ENCODE measurements at regions not wholly inside any gene's neighbourhood (a gene's known extent, or its start where the extent isn't known, plus 50 kb on each side); places are given as distances from the start of the nearest gene placed in this dataset.

DNA sequence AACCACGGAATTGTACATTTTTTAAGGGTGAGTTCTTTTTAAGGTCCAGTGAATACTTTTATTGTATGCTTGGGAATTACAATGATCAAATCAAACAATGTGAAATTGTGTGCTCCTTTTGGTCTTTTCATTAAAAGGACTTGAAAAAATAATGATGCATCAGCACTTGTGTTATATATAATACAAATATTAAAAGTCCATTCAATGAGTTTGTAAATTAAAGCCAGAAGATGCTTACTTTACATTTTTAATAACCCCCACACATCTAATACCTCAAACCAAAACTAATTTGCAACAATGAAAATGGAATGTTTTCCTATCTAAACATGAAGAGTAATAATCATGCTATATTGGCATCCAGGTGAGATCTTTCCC lies 369.8 kb upstream of the LCORL start:
- no peak overlapping the region for H3K4me3 ChIP-seq (ENCODE audit: extremely low read depth, insufficient read depth, low read length, poor library complexity, severe bottlenecking)
- no peaks in the 10 kb centered on the region for H3K36me3 ChIP-seq (ENCODE audit: control insufficient read depth, insufficient read depth, low read length)
- H3K9me3 ChIP-seq (ENCODE audit: control insufficient read depth, low read length), result no peaks in the 10 kb centered on the region
- H3K27ac ChIP-seq (ENCODE audit: low read depth, low read length, severe bottlenecking), result no peak overlapping the region
- 83% methylated on average over 1 of the region's 1 CpG; no CpG with 5 or more reads in 1 of the 2 experiments for WGBS, 2 experiments (ENCODE audit: insufficient coverage in 2 of 2)
- H3K4me1 ChIP-seq (ENCODE audit: control insufficient read depth, insufficient read depth, low read length, poor library complexity, severe bottlenecking), result no peaks in the 10 kb centered on the region

DNA sequence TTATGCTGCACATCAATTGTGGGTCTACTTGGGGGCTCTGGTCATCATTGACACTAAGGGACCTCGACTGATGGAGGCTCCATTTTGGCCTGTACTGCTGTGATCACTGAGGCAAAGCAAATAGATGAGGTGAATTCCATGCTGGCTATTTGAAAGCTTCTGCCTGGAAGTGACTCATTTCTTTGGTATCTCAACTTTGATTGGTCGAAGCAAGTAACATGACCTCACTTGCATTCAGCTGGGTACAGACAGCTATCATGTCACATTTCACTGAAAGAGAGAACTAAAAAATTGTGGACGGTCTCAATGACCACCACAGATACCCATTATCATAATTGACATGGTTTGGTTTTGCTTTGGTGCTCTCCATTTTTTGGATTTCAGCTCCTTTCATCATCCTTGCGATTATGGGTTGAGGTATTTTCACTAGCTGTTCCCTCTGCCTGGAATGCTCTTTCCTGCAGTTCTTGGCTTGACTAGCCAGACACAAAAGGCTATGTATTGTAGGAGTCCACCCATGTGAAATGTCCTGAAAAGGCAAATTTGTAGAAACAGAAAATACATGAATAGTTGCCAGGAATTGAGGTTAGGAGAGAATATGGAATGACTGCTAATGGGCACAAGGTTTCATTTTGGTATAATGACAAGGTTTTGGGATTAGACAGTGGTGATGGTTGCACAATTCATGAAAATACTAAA lies 369.2 kb upstream of the LCORL start:
- Histone ChIP-seq H3K27ac (ENCODE audit: low read depth, low read length, severe bottlenecking) (no peak overlapping the region), H3K9me3 (ENCODE audit: control insufficient read depth, low read length) (no peaks in the 10 kb centered on the region), H3K4me3 (ENCODE audit: extremely low read depth, insufficient read depth, low read length, poor library complexity, severe bottlenecking) (no peak overlapping the region), H3K36me3 (ENCODE audit: control insufficient read depth, insufficient read depth, low read length) (no peaks in the 10 kb centered on the region), H3K4me1 (ENCODE audit: control insufficient read depth, insufficient read depth, low read length, poor library complexity, severe bottlenecking) (no peaks in the 10 kb centered on the region)
- 85 to 88% methylated on average over 3 of the region's 4 CpGs for WGBS, 2 experiments (ENCODE audit: insufficient coverage in 2 of 2)

DNA sequence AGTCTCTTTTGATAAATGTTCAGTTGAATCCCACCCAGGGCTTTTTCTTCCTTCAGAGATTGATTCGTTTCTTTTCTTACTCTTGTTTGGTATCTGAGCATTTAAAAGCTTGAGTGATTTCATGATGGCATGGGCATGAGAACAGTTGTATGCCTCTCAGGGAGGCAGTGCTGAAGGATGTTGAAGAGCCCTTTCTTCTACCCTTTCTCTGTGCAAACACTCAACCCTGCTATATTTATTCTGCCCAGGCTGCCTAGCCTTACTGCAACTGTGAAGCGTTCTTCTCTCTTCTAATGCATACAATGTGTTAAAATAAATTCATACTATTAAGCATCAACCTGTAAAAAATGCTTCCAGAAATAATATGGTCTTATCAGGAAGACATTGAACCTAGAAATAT lies 367.6 kb upstream of the LCORL start:
- Histone ChIP-seq H3K27ac (ENCODE audit: low read depth, low read length, severe bottlenecking) (no peak overlapping the region), H3K9me3 (ENCODE audit: control insufficient read depth, low read length) (peaks cover 4% of the 10 kb centered on the region), H3K36me3 (ENCODE audit: control insufficient read depth, insufficient read depth, low read length) (no peaks in the 10 kb centered on the region), H3K4me3 (ENCODE audit: extremely low read depth, insufficient read depth, low read length, poor library complexity, severe bottlenecking) (no peak overlapping the region), H3K4me1 (ENCODE audit: control insufficient read depth, insufficient read depth, low read length, poor library complexity, severe bottlenecking) (no peaks in the 10 kb centered on the region)
- no CpG with 5 or more reads among the region's 2 CpGs for WGBS, 2 experiments (ENCODE audit: insufficient coverage in 2 of 2)

DNA sequence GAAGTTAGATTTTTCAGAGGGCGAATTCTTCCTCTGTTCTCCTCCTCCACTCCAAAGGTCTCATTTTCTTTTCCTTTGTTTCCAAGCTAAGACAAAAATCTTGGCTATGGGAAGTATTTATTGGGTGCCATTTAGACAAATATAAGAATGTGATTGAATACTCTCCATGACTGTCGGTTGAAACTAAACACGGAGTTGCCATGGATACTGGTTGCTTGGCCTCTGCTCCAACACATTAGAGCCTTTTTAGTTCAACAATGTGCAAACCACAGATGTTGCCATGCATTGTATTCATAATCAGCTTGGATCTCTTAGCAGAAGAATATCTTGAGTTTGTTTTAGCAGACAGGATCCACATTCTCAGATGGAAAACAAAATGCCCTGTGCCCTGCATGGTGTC lies 366.5 kb upstream of the LCORL start:
- H3K4me3 ChIP-seq (ENCODE audit: extremely low read depth, insufficient read depth, low read length, poor library complexity, severe bottlenecking), result no peak overlapping the region
- no peaks in the 10 kb centered on the region for H3K4me1 ChIP-seq (ENCODE audit: control insufficient read depth, insufficient read depth, low read length, poor library complexity, severe bottlenecking)
- H3K36me3 ChIP-seq (ENCODE audit: control insufficient read depth, insufficient read depth, low read length), result no peaks in the 10 kb centered on the region
- WGBS, 2 experiments (ENCODE audit: insufficient coverage in 2 of 2), result 81 to 87% methylated on average over 2 of the region's 3 CpGs
- H3K27ac ChIP-seq (ENCODE audit: low read depth, low read length, severe bottlenecking), result no peak overlapping the region
- peaks cover 4% of the 10 kb centered on the region for H3K9me3 ChIP-seq (ENCODE audit: control insufficient read depth, low read length)

DNA sequence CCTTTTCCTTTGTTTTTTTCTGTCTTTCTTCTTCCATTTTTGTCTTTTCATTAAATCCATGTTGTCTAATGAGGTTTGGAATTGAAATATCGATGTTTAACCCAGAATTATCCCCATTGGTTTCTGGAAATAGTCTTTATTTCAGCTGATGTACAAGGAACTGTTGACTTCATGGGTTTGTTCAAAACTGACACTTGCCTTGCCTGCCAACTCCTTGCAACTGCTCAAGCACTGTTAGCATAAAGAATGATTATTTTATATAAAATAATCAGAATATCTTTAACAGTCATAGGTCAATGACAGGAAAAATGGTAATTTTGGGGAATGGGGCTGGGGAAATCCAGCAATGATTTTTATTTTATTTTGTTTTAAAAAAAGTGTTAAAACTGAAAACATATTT lies 359.6 kb upstream of the LCORL start:
- no peaks in the 10 kb centered on the region for H3K4me1 ChIP-seq (ENCODE audit: control insufficient read depth, insufficient read depth, low read length, poor library complexity, severe bottlenecking)
- H3K36me3 ChIP-seq (ENCODE audit: control insufficient read depth, insufficient read depth, low read length), result no peaks in the 10 kb centered on the region
- H3K27ac ChIP-seq (ENCODE audit: low read depth, low read length, severe bottlenecking), result no peak overlapping the region
- peaks cover 4% of the 10 kb centered on the region for H3K9me3 ChIP-seq (ENCODE audit: control insufficient read depth, low read length)
- H3K4me3 ChIP-seq (ENCODE audit: extremely low read depth, insufficient read depth, low read length, poor library complexity, severe bottlenecking), result no peak overlapping the region
- WGBS, 2 experiments (ENCODE audit: insufficient coverage in 2 of 2), result no CpG with 5 or more reads among the region's 1 CpG

DNA sequence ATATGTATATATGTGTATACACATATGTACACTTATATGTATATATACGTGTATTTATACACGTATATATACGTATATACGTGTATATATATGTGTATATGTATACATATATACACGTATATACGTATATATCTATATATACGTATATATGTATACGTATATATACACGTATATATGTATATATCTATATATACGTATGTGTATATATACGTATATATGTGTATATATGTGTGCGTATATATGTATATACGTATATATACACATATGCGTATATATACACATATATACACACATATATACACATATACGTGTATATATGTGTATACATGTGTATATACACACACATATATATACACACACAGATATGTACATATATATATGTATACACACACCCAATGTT lies 348.0 kb upstream of the LCORL start:
- H3K27ac ChIP-seq (ENCODE audit: low read depth, low read length, severe bottlenecking), result no peak overlapping the region
- no peaks in the 10 kb centered on the region for H3K4me1 ChIP-seq (ENCODE audit: control insufficient read depth, insufficient read depth, low read length, poor library complexity, severe bottlenecking)
- no peaks in the 10 kb centered on the region for H3K9me3 ChIP-seq (ENCODE audit: control insufficient read depth, low read length)
- no peak overlapping the region for H3K4me3 ChIP-seq (ENCODE audit: extremely low read depth, insufficient read depth, low read length, poor library complexity, severe bottlenecking)
- H3K36me3 ChIP-seq (ENCODE audit: control insufficient read depth, insufficient read depth, low read length), result no peaks in the 10 kb centered on the region
- WGBS, 2 experiments (ENCODE audit: insufficient coverage in 2 of 2), result no CpG with 5 or more reads among the region's 15 CpGs

DNA sequence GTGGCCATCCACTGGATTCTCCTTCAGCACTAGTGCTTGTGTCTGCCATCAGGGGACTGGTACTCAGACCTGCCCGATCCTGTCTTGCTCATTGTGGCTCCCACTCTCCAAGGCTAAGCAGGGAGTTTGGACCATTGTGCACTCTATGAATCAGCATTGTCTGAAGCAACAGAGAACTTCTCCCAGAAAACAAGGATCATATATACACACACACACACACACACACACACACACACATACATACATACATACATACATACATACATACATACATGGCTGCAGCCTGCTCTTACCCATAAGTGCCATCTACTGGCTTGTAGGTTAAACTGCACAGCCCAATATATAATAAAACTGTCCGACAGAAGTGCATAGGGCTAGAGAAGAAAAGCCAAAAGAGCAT lies 345.3 kb upstream of the LCORL start:
- 100% methylated on average over 1 of the region's 2 CpGs; no CpG with 5 or more reads in 1 of the 2 experiments for WGBS, 2 experiments (ENCODE audit: insufficient coverage in 2 of 2)
- no peak overlapping the region for H3K27ac ChIP-seq (ENCODE audit: low read depth, low read length, severe bottlenecking)
- no peaks in the 10 kb centered on the region for H3K9me3 ChIP-seq (ENCODE audit: control insufficient read depth, low read length)
- H3K36me3 ChIP-seq (ENCODE audit: control insufficient read depth, insufficient read depth, low read length), result no peaks in the 10 kb centered on the region
- no peaks in the 10 kb centered on the region for H3K4me1 ChIP-seq (ENCODE audit: control insufficient read depth, insufficient read depth, low read length, poor library complexity, severe bottlenecking)
- no peak overlapping the region for H3K4me3 ChIP-seq (ENCODE audit: extremely low read depth, insufficient read depth, low read length, poor library complexity, severe bottlenecking)

DNA sequence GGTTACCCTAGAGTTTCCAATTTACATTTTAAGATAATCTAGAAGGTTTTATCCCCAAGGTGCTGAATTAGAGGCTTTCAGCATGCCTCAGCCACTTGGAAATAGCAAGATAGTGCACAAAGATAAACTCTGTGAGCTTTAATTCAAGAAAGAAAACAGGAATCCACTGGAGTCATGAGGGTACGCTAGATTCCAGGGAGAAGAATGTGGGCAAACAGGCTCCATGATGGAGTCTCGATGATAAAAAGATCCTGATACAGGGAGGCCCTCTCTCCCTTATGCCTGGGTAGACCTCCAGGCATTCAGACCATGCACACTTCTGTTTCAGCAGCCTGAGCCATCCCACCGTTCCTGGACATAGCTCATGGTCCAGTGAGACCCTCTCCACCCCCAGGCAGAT lies 344.6 kb upstream of the LCORL start:
- H3K4me3 ChIP-seq (ENCODE audit: extremely low read depth, insufficient read depth, low read length, poor library complexity, severe bottlenecking), result no peak overlapping the region
- no peak overlapping the region for H3K27ac ChIP-seq (ENCODE audit: low read depth, low read length, severe bottlenecking)
- no peaks in the 10 kb centered on the region for H3K36me3 ChIP-seq (ENCODE audit: control insufficient read depth, insufficient read depth, low read length)
- H3K9me3 ChIP-seq (ENCODE audit: control insufficient read depth, low read length), result no peaks in the 10 kb centered on the region
- 84 to 96% methylated on average over 2 to 3 of the region's 3 CpGs for WGBS, 2 experiments (ENCODE audit: insufficient coverage in 2 of 2)
- H3K4me1 ChIP-seq (ENCODE audit: control insufficient read depth, insufficient read depth, low read length, poor library complexity, severe bottlenecking), result no peaks in the 10 kb centered on the region

DNA sequence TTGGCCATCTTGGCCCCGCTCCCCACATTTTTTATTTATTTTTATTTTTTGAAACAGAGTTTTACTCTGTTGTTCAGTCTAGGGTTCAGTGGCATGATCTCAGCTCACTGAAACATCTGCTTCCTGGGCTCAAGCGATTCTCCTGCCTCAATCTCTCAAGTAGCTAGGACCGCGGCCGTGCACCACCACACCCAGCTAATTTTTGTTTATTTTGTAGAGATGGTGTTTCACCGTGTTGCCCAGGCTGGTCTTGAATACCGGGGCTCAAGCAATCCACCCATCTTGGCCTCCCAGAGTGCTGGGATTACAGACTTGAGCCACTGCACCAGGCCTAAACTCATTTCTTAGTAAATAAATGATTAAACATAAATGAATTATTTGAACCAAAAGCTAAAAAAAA lies 322.0 kb upstream of the LCORL start:
- no CpG with 5 or more reads among the region's 7 CpGs for WGBS, 2 experiments (ENCODE audit: insufficient coverage in 2 of 2)
- Histone ChIP-seq H3K9me3 (ENCODE audit: control insufficient read depth, low read length) (no peaks in the 10 kb centered on the region), H3K27ac (ENCODE audit: low read depth, low read length, severe bottlenecking) (no peak overlapping the region), H3K4me1 (ENCODE audit: control insufficient read depth, insufficient read depth, low read length, poor library complexity, severe bottlenecking) (no peaks in the 10 kb centered on the region), H3K4me3 (ENCODE audit: extremely low read depth, insufficient read depth, low read length, poor library complexity, severe bottlenecking) (no peak overlapping the region), H3K36me3 (ENCODE audit: control insufficient read depth, insufficient read depth, low read length) (no peaks in the 10 kb centered on the region)

DNA sequence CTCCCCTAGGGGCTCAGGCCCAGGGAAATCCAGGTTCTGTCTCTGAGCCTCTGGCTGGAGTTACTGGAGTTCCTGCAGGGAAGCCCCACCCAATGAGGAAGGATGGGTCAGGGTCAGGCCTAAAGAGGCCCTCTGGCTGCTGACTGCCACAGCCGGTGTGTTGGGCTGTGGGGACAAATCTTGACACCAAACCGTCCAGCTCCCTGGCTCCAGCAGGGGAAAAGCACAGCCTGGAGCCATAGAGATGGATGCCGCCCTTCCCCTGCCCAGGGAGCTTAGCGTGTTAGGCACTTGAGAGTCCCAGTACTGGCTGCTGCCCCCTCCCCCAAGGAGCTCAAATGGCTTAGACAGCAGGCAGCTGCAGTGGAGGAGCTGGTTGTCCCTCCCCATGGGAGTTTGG lies 321.3 kb upstream of the LCORL start:
- Histone ChIP-seq H3K27ac (ENCODE audit: low read depth, low read length, severe bottlenecking) (no peak overlapping the region), H3K4me1 (ENCODE audit: control insufficient read depth, insufficient read depth, low read length, poor library complexity, severe bottlenecking) (no peaks in the 10 kb centered on the region), H3K9me3 (ENCODE audit: control insufficient read depth, low read length) (no peaks in the 10 kb centered on the region), H3K4me3 (ENCODE audit: extremely low read depth, insufficient read depth, low read length, poor library complexity, severe bottlenecking) (no peak overlapping the region), H3K36me3 (ENCODE audit: control insufficient read depth, insufficient read depth, low read length) (no peaks in the 10 kb centered on the region)
- 90 to 94% methylated on average over 2 to 3 of the region's 4 CpGs for WGBS, 2 experiments (ENCODE audit: insufficient coverage in 2 of 2)

DNA sequence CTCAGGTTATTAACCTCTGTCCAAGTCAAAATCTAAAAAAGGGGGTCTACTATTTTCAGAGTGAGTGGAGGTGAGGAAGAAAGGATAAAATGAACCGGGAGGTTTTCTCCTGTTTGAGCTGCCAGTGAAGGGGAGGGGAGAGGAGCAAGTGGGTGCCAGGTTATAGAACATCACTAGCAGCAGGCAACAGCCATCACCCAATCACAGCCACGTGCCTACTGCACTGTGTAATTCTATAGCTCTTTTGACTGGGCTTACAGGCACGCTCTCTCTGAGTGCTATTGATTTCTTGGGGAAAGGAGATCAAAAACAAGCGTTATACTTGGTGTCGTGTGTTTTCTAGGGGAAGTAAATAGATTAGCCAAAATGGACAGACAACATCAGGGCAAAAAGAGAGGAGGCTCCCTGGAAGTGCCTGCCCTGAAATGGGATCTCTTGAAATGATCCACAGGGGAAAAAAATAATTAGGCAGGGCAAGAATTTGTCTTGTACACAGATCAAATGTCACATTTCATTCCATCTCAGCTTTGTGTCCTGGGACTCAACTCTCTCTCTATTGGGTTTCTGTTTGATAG lies 300.5 kb upstream of the LCORL start:
- Histone ChIP-seq H3K36me3 (ENCODE audit: control insufficient read depth, insufficient read depth, low read length) (no peaks in the 10 kb centered on the region), H3K4me3 (ENCODE audit: extremely low read depth, insufficient read depth, low read length, poor library complexity, severe bottlenecking) (no peak overlapping the region), H3K4me1 (ENCODE audit: control insufficient read depth, insufficient read depth, low read length, poor library complexity, severe bottlenecking) (no peaks in the 10 kb centered on the region), H3K9me3 (ENCODE audit: control insufficient read depth, low read length) (no peaks in the 10 kb centered on the region), H3K27ac (ENCODE audit: low read depth, low read length, severe bottlenecking) (no peak overlapping the region)
- 86 to 100% methylated on average over 3 of the region's 5 CpGs for WGBS, 2 experiments (ENCODE audit: insufficient coverage in 2 of 2)
